Peyer's patch (tissue), 4 donors: ENCODE measurements at regions not wholly inside any gene's neighbourhood (a gene's known extent, or its start where the extent isn't known, plus 50 kb on each side); places are given as distances from the start of the nearest gene placed in this dataset.

ENCODE experiments used
- DNase-seq, 3 donors: peaks; one replicate each; pipeline ENCODE4 v3.0.0-alpha.2; 2017 to 2019
- H3K27ac ChIP-seq, 4 donors: fragments of 200-600 bp; sonication (generic); one replicate each; pipeline ENCODE4 v1.5.1; 2016 to 2019
- H3K27me3 ChIP-seq, 2 donors: fragments of 200-600 bp; sonication (generic); one replicate each; pipeline ENCODE4 v1.5.1; 2019
- H3K36me3 ChIP-seq, 3 donors: fragments of 200-600 bp; sonication (generic); one replicate each; pipeline ENCODE4 v1.5.1; 2016 to 2019
- H3K4me1 ChIP-seq, 4 donors: fragments of 200-600 bp; sonication (generic); one replicate each; pipeline ENCODE4 v1.5.1; 2016 to 2019
- H3K4me3 ChIP-seq, 4 donors: fragments of 200-600 bp; sonication (generic); 1 replicate in 3 of 4; 2 replicates in 1 of 4; pipeline ENCODE4 v1.5.1; 2016 to 2019; ENCODE audit warnings: mild to moderate bottlenecking in 1 of 4
- H3K9me3 ChIP-seq, 4 donors: fragments of 200-600 bp; sonication (generic); one replicate each; pipeline ENCODE4 v1.5.1; 2016 to 2019; ENCODE audit warnings: mild to moderate bottlenecking in 1 of 4
- POLR2A ChIP-seq, 2 donors: fragments of 450-650 bp; IDR thresholded peaks; one replicate each; pipeline ENCODE4 v1.5.1; 2017; ENCODE audit warnings: antibody characterized with exemption in 2 of 2, mild to moderate bottlenecking in 2 of 2, moderate library complexity in 2 of 2
- TF ChIP-seq, protein P1 (sequence below), 6 experiments: fragments of 450-650 bp in 4 of 6; fragments of 200-600 bp in 2 of 6; sonication (generic) in 1 of 6; IDR thresholded peaks; one replicate each; pipeline ENCODE4 v1.5.1; 2017 to 2019; ENCODE audit warnings: antibody characterized with exemption in 6 of 6, mild to moderate bottlenecking in 3 of 6, moderate library complexity in 1 of 6

DNA sequence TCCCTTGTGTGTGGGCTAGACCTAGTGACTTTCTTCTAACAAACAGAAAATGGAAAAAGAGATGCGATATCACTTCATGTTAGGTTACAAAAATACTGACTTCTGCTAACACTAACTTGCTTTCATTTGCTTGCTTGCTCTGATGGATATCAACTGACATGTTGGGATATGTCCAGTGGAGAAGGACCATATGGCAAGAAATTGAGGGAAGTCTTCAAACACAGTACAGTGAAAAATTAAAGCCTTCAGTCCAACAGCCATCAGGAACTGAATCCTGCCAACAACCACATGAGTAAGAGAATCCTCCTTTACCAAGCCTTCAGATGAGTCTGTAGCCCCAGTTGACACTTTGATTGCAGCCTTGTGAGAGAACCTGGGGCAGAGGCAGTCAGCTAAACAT is 143.9 kb downstream of the MAIP1 start:
- no peaks in the 10 kb centered on the region for H3K27me3 ChIP-seq
- no peaks in the 10 kb centered on the region for H3K4me1 ChIP-seq
- H3K9me3 ChIP-seq = no peaks in the 10 kb centered on the region
- H3K36me3 ChIP-seq = no peaks in the 10 kb centered on the region
- H3K4me3 ChIP-seq = no peak overlapping the region
- H3K27ac ChIP-seq = no peak overlapping the region
- no peak for TF ChIP-seq POLR2A (IDR thresholded peaks at IDR 0.05)
- TF ChIP-seq, protein P1, sequence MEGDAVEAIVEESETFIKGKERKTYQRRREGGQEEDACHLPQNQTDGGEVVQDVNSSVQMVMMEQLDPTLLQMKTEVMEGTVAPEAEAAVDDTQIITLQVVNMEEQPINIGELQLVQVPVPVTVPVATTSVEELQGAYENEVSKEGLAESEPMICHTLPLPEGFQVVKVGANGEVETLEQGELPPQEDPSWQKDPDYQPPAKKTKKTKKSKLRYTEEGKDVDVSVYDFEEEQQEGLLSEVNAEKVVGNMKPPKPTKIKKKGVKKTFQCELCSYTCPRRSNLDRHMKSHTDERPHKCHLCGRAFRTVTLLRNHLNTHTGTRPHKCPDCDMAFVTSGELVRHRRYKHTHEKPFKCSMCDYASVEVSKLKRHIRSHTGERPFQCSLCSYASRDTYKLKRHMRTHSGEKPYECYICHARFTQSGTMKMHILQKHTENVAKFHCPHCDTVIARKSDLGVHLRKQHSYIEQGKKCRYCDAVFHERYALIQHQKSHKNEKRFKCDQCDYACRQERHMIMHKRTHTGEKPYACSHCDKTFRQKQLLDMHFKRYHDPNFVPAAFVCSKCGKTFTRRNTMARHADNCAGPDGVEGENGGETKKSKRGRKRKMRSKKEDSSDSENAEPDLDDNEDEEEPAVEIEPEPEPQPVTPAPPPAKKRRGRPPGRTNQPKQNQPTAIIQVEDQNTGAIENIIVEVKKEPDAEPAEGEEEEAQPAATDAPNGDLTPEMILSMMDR (IDR thresholded peaks at IDR 0.05) = no peak
- DNase-seq = no peak

DNA sequence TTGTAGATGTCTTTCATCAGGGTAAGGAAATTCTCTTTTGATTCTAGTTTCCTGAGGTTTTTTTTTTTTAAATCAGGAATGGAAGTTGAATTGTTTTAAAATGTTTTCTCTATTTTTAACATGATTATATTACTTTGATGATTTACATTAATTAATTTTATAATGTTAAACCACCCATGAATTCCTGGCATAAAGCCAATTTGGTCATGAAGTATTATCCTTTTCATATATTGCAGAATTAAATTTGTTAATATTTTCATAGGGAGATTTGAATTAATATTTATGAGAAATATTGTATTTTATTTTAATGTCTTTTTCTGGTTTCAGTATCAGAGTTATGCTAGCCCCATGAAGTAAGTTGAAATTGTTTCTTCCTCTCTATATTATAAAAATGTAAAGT is 144.6 kb downstream of the MAIP1 start:
- H3K36me3 ChIP-seq = no peaks in the 10 kb centered on the region
- H3K4me3 ChIP-seq = no peak overlapping the region
- H3K27me3 ChIP-seq = no peaks in the 10 kb centered on the region
- TF ChIP-seq POLR2A (IDR thresholded peaks at IDR 0.05) = no peak
- TF ChIP-seq, protein P1 (IDR thresholded peaks at IDR 0.05) = no peak
- no peak for DNase-seq
- no peaks in the 10 kb centered on the region for H3K9me3 ChIP-seq
- no peak overlapping the region for H3K27ac ChIP-seq
- H3K4me1 ChIP-seq = no peaks in the 10 kb centered on the region

DNA sequence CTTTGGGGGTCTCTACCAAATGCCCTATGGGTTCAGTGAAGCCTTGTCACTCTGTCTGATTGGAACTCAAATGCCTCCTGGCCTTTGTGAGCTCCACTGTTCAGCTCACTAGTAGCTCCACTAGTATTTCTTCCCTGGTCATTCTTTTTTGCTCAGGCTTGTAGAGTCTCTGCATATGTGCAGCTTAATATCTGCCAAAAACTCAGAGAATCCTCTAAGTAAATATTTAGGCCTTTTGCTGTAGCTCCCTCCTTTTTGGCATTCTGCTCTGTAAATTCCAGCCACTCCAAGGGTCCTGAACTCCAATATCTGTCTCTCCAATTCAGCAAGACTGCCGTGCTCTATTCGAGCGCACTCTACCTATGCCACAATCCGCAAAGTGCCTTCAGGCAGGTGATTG is 146.5 kb downstream of the MAIP1 start:
- Histone ChIP-seq H3K4me1 (no peaks in the 10 kb centered on the region), H3K36me3 (no peaks in the 10 kb centered on the region), H3K4me3 (no peak overlapping the region), H3K9me3 (no peaks in the 10 kb centered on the region), H3K27ac (no peak overlapping the region), H3K27me3 (no peaks in the 10 kb centered on the region)
- DNase-seq = no peak
- TF ChIP-seq, protein P1 (IDR thresholded peaks at IDR 0.05) = no peak
- TF ChIP-seq POLR2A (IDR thresholded peaks at IDR 0.05) = no peak

DNA sequence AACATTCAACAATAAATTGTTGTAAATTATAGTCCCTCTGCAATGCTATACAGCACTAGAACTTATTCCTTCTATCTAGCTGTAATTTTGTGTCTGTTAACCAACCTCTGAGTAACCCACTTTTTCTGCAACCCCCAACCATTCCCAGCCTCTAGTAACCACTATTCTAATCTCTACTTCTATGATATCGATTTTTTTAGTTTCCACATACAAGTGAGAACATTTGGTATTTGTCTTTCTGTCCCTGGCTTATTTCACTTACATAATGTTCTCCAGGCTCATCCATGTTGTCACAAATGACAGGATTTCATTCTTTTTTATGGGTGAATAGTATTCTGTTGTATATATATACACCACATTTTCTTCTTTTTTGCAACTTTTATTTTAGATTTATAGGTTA is 147.6 kb downstream of the MAIP1 start:
- no peak overlapping the region for H3K4me3 ChIP-seq
- H3K4me1 ChIP-seq = no peaks in the 10 kb centered on the region
- TF ChIP-seq, protein P1 (IDR thresholded peaks at IDR 0.05) = no peak
- TF ChIP-seq POLR2A (IDR thresholded peaks at IDR 0.05) = no peak
- H3K9me3 ChIP-seq = no peaks in the 10 kb centered on the region
- H3K36me3 ChIP-seq = no peaks in the 10 kb centered on the region
- no peak overlapping the region for H3K27ac ChIP-seq
- DNase-seq = no peak
- H3K27me3 ChIP-seq = no peaks in the 10 kb centered on the region

DNA sequence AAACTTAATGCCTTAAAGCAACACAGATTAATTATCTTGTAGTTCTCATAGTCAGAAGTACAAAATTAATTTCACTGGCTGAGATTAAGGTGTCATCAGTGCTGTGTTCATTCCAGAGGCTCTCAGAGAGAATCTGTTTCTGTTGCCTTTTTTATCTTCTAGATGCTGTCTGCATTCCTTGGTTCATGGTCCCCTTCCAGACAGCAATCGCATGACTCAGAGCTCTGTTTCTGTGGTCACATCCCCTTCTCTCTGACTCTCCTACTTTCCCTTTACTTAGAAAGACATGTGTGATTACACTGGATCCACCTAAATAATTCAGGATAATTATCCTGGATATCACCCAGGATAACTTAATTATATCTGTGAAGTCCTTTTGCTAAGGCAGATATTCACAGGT is 148.6 kb downstream of the MAIP1 start:
- Histone ChIP-seq H3K4me1 (no peaks in the 10 kb centered on the region), H3K27ac (no peak overlapping the region), H3K9me3 (no peaks in the 10 kb centered on the region), H3K27me3 (no peaks in the 10 kb centered on the region), H3K4me3 (no peak overlapping the region), H3K36me3 (no peaks in the 10 kb centered on the region)
- TF ChIP-seq POLR2A (IDR thresholded peaks at IDR 0.05) = no peak
- TF ChIP-seq, protein P1 (IDR thresholded peaks at IDR 0.05) = no peak
- DNase-seq = no peak

DNA sequence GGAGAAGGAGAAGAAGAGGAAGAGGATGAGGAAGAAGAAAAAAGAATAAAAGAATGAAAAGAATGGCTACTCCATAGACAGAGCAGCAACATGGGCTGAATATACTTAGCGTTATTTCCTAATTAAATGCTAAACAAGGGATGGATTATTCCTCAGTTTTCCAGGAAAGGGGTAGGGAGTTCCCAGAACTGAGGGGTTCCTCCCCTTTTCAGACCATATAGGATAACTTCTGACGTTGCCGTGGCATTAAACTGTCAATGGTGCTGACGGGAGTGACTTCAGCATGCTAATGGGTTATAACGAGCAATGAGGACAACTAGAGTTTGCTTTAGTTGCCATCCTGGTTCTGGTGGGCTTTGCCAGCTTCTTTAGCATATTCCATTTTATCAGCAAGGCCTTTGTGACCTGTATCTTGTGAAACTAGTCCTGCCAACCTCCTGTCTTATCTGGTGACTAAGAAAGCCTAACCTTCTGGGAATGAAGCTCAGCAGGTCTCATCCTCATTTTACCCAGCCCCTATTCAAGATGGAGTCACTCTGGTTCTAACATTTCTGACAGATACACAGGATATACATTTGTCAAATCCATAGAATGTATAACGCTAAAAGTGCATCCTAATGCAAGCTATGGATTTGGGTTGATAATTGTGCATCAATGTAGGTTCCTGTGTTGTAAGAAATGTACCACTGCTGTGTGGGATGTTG is 152.3 kb downstream of the MAIP1 start:
- Histone ChIP-seq H3K36me3 (no peaks in the 10 kb centered on the region), H3K9me3 (no peaks in the 10 kb centered on the region), H3K4me3 (no peak overlapping the region), H3K27me3 (no peaks in the 10 kb centered on the region), H3K27ac (no peak overlapping the region), H3K4me1 (no peaks in the 10 kb centered on the region)
- DNase-seq = no peak
- TF ChIP-seq, protein P1 (IDR thresholded peaks at IDR 0.05) = no peak
- TF ChIP-seq POLR2A (IDR thresholded peaks at IDR 0.05) = no peak
